ENCODE measurements at regions not wholly inside any gene's neighbourhood (a gene's known extent, or its start where the extent isn't known, plus 50 kb on each side); places are given as distances from the start of the nearest gene placed in this dataset.

DNA sequence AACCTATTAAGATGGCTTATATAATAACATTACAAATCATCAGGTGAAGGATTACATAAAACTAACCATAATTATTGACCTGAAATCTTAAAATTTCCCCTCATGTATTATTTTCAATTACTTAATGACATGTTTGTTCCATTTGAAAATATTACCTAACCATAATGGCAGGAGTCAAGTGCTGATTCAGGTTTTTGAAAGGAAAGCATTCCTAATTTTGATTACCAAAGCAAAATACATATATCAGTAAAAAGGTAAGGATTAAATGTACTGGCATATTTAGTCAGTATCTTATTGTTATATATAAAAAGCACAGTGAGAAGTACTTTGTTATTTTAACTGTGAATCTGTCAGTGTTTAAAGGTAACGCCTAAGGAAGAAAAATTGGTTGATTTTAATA lies 960.0 kb upstream of the CNTN5 start:
- TF ChIP-seq, protein P1, sequence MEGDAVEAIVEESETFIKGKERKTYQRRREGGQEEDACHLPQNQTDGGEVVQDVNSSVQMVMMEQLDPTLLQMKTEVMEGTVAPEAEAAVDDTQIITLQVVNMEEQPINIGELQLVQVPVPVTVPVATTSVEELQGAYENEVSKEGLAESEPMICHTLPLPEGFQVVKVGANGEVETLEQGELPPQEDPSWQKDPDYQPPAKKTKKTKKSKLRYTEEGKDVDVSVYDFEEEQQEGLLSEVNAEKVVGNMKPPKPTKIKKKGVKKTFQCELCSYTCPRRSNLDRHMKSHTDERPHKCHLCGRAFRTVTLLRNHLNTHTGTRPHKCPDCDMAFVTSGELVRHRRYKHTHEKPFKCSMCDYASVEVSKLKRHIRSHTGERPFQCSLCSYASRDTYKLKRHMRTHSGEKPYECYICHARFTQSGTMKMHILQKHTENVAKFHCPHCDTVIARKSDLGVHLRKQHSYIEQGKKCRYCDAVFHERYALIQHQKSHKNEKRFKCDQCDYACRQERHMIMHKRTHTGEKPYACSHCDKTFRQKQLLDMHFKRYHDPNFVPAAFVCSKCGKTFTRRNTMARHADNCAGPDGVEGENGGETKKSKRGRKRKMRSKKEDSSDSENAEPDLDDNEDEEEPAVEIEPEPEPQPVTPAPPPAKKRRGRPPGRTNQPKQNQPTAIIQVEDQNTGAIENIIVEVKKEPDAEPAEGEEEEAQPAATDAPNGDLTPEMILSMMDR (IDR thresholded peaks at IDR 0.05) = no peak
- TF ChIP-seq POLR2A (IDR thresholded peaks at IDR 0.05) = no peak

Data from esophagus squamous epithelium (tissue), 4 donors.